ENCODE measurements at regions not wholly inside any gene's neighbourhood (a gene's known extent, or its start where the extent isn't known, plus 50 kb on each side); places are given as distances from the start of the nearest gene placed in this dataset.
"Not testable (repeated sequence)": the region's sequence is repeated elsewhere in the genome, so short reads cannot be mapped to it uniquely, and the experiment has no call there.

DNA sequence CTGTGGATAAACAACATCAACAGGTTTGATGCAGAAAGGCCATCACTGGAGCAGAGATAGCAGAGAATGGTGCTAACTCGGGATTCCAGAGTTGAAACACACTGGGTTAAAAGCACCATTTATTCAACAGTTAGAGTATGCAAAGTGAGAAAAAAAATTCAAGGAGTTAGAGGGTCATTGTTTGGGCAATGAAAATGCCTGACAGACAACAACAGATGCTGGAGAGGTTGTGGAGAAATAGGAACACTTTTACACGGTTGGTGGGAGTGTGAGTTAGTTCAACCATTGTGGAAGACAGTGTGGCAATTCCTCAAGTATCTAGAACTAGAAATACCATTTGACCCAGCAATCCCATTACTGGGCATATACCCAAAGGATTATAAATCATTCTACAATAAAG lies 77.4 kb upstream of the SEMA3C start:
- H3K27me3 Mint-ChIP-seq, H3K27ac Mint-ChIP-seq, H3K4me3 Mint-ChIP-seq, H3K36me3 Mint-ChIP-seq, H3K4me1 Mint-ChIP-seq: not testable (repeated sequence)
- peaks cover 2 to 11% (median 7%) of the 10 kb centered on the region in 3 donors for H3K9me3 Mint-ChIP-seq

DNA sequence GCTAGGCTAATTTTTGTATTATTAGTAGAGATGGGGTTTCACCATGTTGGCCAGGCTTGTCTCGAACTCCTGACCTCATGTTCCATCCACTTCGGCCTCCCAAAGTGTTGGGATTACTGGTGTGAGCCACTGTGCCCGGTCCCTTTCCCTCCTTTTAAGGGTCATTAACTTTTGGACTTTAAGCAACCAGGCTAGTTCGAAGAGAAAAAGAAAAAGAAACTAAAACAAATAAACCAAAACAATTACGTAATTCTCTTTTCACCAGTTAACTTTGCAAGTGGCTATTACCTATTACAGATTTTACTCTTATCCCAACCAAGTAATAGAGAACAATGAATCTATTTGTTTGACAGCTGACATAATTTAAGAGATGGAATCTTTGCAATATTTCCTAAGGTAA lies 72.8 kb upstream of the SEMA3C start:
- no peaks in the 10 kb centered on the region for H3K27me3 Mint-ChIP-seq
- no peak overlapping the region for H3K27ac Mint-ChIP-seq
- H3K4me1 Mint-ChIP-seq = no peaks in the 10 kb centered on the region
- no peak overlapping the region for H3K4me3 Mint-ChIP-seq
- no peaks in the 10 kb centered on the region for H3K36me3 Mint-ChIP-seq
- H3K9me3 Mint-ChIP-seq = peaks cover 0 to 11% (median 2%) of the 10 kb centered on the region in 3 donors

GRCh38 chr7:80984619-80985018 lies 65.8 kb upstream of the SEMA3C start:
- H3K36me3 Mint-ChIP-seq = peaks cover 4% of the 10 kb centered on the region
- no peaks in the 10 kb centered on the region for H3K4me1 Mint-ChIP-seq
- H3K27me3 Mint-ChIP-seq = no peaks in the 10 kb centered on the region
- peaks cover 2 to 3% (median 2%) of the 10 kb centered on the region in 3 donors for H3K9me3 Mint-ChIP-seq
- no peak overlapping the region for H3K4me3 Mint-ChIP-seq
- no peak overlapping the region for H3K27ac Mint-ChIP-seq

- peaks cover 4% of the 10 kb centered on the region for H3K36me3 Mint-ChIP-seq
- H3K4me3 Mint-ChIP-seq = no peak overlapping the region
- peaks cover 2 to 4% (median 2%) of the 10 kb centered on the region in 3 donors for H3K9me3 Mint-ChIP-seq
- no peak overlapping the region for H3K27ac Mint-ChIP-seq
- no peaks in the 10 kb centered on the region for H3K4me1 Mint-ChIP-seq
- H3K27me3 Mint-ChIP-seq = no peaks in the 10 kb centered on the region
Measured at GRCh38 chr7:80981405-80981804, 62.6 kb upstream of the SEMA3C start.

- H3K36me3 Mint-ChIP-seq = no peaks in the 10 kb centered on the region
- peaks cover 0 to 1% (median 0%) of the 10 kb centered on the region in 3 donors for H3K4me1 Mint-ChIP-seq
- H3K4me3 Mint-ChIP-seq = no peak overlapping the region
- no peak overlapping the region for H3K27ac Mint-ChIP-seq
- peaks cover 0 to 9% (median 5%) of the 10 kb centered on the region in 3 donors for H3K9me3 Mint-ChIP-seq
- H3K27me3 Mint-ChIP-seq = no peaks in the 10 kb centered on the region
Measured at GRCh38 chr7:80977751-80978150, 58.9 kb upstream of the SEMA3C start.

- Mint-ChIP-seq H3K4me1 (peaks cover 0 to 1% (median 0%) of the 10 kb centered on the region in 3 donors), H3K36me3 (no peaks in the 10 kb centered on the region), H3K27me3 (no peaks in the 10 kb centered on the region), H3K27ac (no peak overlapping the region), H3K4me3 (no peak overlapping the region), H3K9me3 (peaks cover 0 to 9% (median 5%) of the 10 kb centered on the region in 3 donors)
Measured at GRCh38 chr7:80974396-80975358, 55.8 kb upstream of the SEMA3C start.

GRCh38 chr7:80971225-80971624 lies 52.4 kb upstream of the SEMA3C start:
- Mint-ChIP-seq H3K27me3 (no peaks in the 10 kb centered on the region), H3K4me1 (peaks cover 0 to 1% (median 0%) of the 10 kb centered on the region in 3 donors), H3K36me3 (peaks cover 2% of the 10 kb centered on the region), H3K9me3 (peaks cover 4 to 9% (median 8%) of the 10 kb centered on the region in 3 donors), H3K4me3 (no peak overlapping the region), H3K27ac (no peak overlapping the region)

Measured in IgD-negative memory B cell (primary cell).